Astrocyte (in vitro differentiated cells and primary cell): ENCODE measurements at regions not wholly inside any gene's neighbourhood (a gene's known extent, or its start where the extent isn't known, plus 50 kb on each side); places are given as distances from the start of the nearest gene placed in this dataset.
"Not testable (repeated sequence)": the region's sequence is repeated elsewhere in the genome, so short reads cannot be mapped to it uniquely, and the experiment has no call there.

ENCODE experiments used
- EZH2 ChIP-seq: IDR thresholded peaks from 2 replicates; pipeline ENCODE4 v1.6.1; 2012; ENCODE audit warnings: mild to moderate bottlenecking, low read length, inconsistent platforms; ENCODE audit not compliant: insufficient read depth
- TF ChIP-seq, protein P1 (sequence below): IDR thresholded peaks from 2 replicates; pipeline ENCODE4 v1.5.1; 2011; ENCODE audit warnings: low read depth, mild to moderate bottlenecking, inconsistent platforms, low read length, moderate library complexity; ENCODE audit not compliant: insufficient read depth

DNA sequence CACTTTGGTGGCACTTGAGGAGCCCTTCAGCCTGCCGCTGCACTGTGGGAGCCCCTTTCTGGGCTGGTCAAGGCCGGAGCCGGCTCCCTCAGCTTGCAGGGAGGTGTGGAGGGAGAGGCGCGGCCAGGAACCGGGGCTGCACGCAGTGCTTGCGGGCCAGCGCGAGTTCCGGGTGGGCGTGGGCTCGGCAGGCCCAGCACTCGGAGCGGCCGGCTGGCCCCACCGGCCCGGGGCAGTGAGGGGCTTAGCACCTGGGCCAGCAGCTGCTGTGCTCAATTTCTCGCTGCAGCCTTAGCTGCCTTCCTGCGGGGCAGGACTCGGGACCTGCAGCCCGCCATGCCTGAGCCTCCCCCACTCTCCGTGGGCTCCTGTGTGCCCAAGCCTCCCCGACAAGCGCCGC, 533.7 kb upstream of the SLC10A2 start:
- TF ChIP-seq, protein P1, sequence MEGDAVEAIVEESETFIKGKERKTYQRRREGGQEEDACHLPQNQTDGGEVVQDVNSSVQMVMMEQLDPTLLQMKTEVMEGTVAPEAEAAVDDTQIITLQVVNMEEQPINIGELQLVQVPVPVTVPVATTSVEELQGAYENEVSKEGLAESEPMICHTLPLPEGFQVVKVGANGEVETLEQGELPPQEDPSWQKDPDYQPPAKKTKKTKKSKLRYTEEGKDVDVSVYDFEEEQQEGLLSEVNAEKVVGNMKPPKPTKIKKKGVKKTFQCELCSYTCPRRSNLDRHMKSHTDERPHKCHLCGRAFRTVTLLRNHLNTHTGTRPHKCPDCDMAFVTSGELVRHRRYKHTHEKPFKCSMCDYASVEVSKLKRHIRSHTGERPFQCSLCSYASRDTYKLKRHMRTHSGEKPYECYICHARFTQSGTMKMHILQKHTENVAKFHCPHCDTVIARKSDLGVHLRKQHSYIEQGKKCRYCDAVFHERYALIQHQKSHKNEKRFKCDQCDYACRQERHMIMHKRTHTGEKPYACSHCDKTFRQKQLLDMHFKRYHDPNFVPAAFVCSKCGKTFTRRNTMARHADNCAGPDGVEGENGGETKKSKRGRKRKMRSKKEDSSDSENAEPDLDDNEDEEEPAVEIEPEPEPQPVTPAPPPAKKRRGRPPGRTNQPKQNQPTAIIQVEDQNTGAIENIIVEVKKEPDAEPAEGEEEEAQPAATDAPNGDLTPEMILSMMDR: not testable (repeated sequence)
- not testable (repeated sequence) for TF ChIP-seq EZH2
